ENCODE measurements at regions not wholly inside any gene's neighbourhood (a gene's known extent, or its start where the extent isn't known, plus 50 kb on each side); places are given as distances from the start of the nearest gene placed in this dataset.

- TF ChIP-seq REST (IDR thresholded peaks at IDR 0.05; ENCODE audit: low read depth): no peak
- TF ChIP-seq EP300 (IDR thresholded peaks at IDR 0.05; ENCODE audit: borderline replicate concordance): no peak
- TF ChIP-seq TCF12 (IDR thresholded peaks at IDR 0.05; ENCODE audit: low read depth): no peak
- no peak for TF ChIP-seq NFIC (IDR thresholded peaks at IDR 0.05)
- no peak for TF ChIP-seq FOXM1 (IDR thresholded peaks at IDR 0.05; ENCODE audit: borderline replicate concordance, low read depth)
- no peak for TF ChIP-seq TAF1 (IDR thresholded peaks at IDR 0.05; ENCODE audit: low read depth)
- no peak for TF ChIP-seq USF1 (IDR thresholded peaks at IDR 0.05)
- TF ChIP-seq CREB1 (IDR thresholded peaks at IDR 0.05; ENCODE audit: low read depth): no peak
- TF ChIP-seq TEAD4 (IDR thresholded peaks at IDR 0.05): no peak
- TF ChIP-seq RAD21 (IDR thresholded peaks at IDR 0.05; ENCODE audit: low read depth): no peak
Observed at GRCh38 chr11:92457250-92457649, 232.6 kb downstream of the FAT3 start.
